Activated naive CD8-positive, alpha-beta T cell treated with anti-CD3 and anti-CD28 coated beads for 36 hours (primary cell): ENCODE measurements at regions not wholly inside any gene's neighbourhood (a gene's known extent, or its start where the extent isn't known, plus 50 kb on each side); places are given as distances from the start of the nearest gene placed in this dataset.
"Not testable (repeated sequence)": the region's sequence is repeated elsewhere in the genome, so short reads cannot be mapped to it uniquely, and the experiment has no call there.

Experiments used
- DNase-seq: peaks from one replicate; pipeline ENCODE4 v3.0.0; 2021
- H3K27ac Mint-ChIP-seq: one replicate; pipeline ENCODE4 v1.8.0; 2022; ENCODE audit warnings: mild to moderate bottlenecking, moderate library complexity, mixed read lengths
- H3K27me3 Mint-ChIP-seq: one replicate; pipeline ENCODE4 v1.8.0; 2022; ENCODE audit warnings: mild to moderate bottlenecking, mixed read lengths
- H3K36me3 Mint-ChIP-seq: one replicate; pipeline ENCODE4 v1.8.0; 2021; ENCODE audit warnings: mild to moderate bottlenecking, mixed read lengths
- H3K4me1 Mint-ChIP-seq: one replicate; pipeline ENCODE4 v1.8.0; 2021; ENCODE audit warnings: mixed read lengths
- H3K4me3 Mint-ChIP-seq: one replicate; pipeline ENCODE4 v1.8.0; 2022; ENCODE audit warnings: mild to moderate bottlenecking, moderate library complexity, mixed read lengths
- H3K9me3 Mint-ChIP-seq: one replicate; pipeline ENCODE4 v1.8.0; 2022; ENCODE audit warnings: mixed read lengths

DNA sequence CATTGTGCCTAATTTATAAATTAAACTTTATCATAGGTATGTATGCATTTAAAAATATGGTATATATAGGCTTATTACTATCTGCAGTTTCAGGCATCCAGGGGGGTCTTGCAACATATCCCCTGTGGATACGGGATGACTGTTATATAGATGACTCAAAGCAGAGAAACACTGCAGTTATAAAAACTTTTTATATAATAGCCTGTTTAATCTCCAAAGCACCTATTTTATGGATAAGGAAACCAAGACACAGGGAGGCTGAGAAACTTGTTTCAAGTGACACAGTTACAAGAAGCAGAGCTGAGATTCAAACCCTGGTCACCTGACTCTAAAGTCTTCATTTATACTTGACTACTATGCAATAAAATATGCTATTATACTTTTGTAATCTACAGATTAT is 897.7 kb downstream of the KCNA4 start:
- Mint-ChIP-seq H3K4me1 (no peaks in the 10 kb centered on the region), H3K4me3 (no peak overlapping the region), H3K36me3 (no peaks in the 10 kb centered on the region), H3K27ac (no peak overlapping the region), H3K27me3 (no peaks in the 10 kb centered on the region), H3K9me3 (peaks cover 2% of the 10 kb centered on the region)
- no peak for DNase-seq

DNA sequence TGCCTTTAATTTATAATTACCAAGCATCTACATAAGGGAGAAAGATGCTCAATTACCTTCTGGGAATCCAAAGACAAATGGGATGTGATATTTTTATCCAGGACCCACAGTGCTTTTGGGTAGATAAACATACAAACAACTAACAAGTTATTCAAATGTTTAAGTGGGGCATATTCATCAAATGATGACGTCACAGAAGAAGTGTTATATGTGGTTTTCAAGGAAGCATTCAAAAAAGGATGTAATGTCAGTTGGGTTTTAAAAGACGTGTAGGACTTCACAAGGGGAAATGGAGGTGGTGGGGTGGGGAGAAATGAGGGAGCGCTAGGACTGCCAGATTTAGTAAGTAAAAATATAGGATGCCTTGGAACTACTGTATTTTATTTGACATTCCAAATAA is 915.9 kb downstream of the KCNA4 start:
- Mint-ChIP-seq H3K9me3 (peaks cover 9% of the 10 kb centered on the region), H3K4me3 (no peak overlapping the region), H3K36me3 (no peaks in the 10 kb centered on the region), H3K4me1 (no peaks in the 10 kb centered on the region), H3K27me3 (no peaks in the 10 kb centered on the region), H3K27ac (no peak overlapping the region)
- DNase-seq: no peak

DNA sequence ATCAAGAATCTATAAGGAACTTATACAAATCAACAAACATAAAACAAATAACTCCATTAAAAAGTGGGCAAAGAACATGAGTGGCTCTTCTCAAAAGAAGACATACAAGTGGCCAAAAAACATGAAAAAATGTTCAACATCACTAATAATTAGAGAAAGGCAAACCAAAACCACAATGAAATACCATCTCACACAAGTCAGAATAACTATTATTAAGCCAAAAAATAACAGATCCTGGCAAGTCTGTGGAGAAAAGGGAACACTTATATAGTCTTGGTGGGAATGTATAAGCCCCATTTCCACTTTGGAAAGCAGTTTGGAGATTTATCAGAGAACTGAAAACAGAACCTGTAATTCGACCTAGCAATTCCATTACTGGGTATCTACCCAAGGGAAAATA is 921.0 kb downstream of the KCNA4 start:
- H3K27me3 Mint-ChIP-seq: no peaks in the 10 kb centered on the region
- peaks cover 2% of the 10 kb centered on the region for H3K9me3 Mint-ChIP-seq
- DNase-seq: no peak
- H3K36me3 Mint-ChIP-seq: no peaks in the 10 kb centered on the region
- H3K4me1 Mint-ChIP-seq: no peaks in the 10 kb centered on the region
- no peak overlapping the region for H3K4me3 Mint-ChIP-seq
- H3K27ac Mint-ChIP-seq: no peak overlapping the region

DNA sequence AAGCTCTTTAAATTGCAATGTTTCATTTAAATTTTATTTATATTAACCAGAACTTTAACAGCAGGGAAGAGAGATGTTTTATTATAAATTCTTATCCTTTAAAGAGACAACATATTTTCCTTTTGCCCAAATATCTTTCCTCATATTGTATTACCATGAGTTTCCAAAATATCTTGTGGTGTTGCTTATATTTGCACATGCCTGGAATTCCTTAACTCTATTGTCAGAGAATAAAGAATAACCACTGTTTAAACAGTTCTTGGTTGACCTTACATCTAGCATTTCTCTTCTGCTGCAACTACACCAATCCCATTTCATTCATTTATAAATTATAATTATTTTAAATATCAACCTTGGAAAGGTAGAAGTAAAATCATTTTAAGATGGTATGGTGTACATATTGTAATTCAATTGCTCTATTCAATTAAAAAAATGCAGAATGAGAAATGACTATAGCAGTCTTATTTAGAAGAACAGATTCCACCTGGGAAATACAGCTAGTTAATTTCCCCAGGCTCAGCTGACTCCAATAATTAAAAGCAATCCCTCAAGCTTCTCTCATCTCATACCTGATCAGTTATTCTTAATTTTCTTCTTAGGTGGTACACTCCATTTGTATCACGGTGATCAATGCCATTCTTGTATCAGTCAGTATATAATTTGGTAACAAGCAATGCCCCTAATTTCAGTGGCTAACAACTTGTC is 923.3 kb downstream of the KCNA4 start:
- H3K9me3 Mint-ChIP-seq: peaks cover 2% of the 10 kb centered on the region
- no peaks in the 10 kb centered on the region for H3K4me1 Mint-ChIP-seq
- H3K27me3 Mint-ChIP-seq: no peaks in the 10 kb centered on the region
- no peak overlapping the region for H3K27ac Mint-ChIP-seq
- no peaks in the 10 kb centered on the region for H3K36me3 Mint-ChIP-seq
- no peak overlapping the region for H3K4me3 Mint-ChIP-seq
- DNase-seq: no peak

DNA sequence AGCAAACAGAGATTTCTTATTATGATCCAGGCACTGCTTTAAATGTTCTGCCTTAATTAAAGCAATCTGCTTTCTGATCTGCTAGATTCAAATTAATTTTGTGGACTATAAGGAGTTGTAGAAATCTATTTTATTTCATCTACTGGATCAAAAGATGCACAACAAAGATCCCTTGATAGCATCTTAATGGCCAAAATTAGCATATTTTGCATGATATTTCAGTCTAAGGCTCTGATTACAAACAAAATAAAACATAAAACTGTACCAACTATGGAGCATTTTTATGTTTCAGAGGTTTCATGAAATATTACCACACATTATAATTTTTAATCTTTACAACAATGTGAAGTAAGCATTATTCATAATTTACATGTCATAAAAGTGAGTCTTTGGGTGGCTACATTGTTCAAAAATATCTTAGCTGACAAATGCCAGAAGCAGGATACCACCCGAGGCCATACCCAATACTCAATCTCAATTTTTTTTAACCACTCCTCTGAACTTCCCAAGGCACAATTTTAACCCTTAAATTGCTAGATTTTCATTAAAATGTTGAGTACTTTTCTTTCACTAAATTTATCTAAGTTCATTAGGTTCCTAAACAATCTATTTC is 929.5 kb downstream of the KCNA4 start:
- DNase-seq: no peak
- no peaks in the 10 kb centered on the region for H3K4me1 Mint-ChIP-seq
- no peak overlapping the region for H3K27ac Mint-ChIP-seq
- no peak overlapping the region for H3K4me3 Mint-ChIP-seq
- no peaks in the 10 kb centered on the region for H3K27me3 Mint-ChIP-seq
- H3K9me3 Mint-ChIP-seq: peaks cover 2% of the 10 kb centered on the region
- H3K36me3 Mint-ChIP-seq: no peaks in the 10 kb centered on the region

DNA sequence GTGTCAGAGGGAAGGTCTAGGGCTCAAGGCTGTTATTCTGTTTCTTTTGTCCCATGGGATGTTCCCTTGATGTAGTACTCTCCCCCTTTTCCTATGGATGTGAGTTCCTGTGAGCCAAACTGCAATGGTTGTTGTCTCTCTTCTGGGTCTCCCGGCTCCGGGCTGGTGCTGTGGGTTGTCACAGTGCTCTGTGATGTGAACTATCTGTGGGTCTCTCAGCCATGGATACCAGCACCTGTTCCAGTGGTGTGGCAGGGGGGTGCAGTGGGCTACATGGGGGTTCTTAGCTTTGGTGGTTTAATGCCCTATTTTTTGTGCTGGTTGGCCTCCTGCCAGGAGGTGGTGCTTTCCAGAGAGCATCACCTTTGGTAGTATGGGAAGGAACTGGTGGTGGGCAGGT is 941.1 kb downstream of the KCNA4 start:
- H3K27ac Mint-ChIP-seq: no peak overlapping the region
- no peaks in the 10 kb centered on the region for H3K4me1 Mint-ChIP-seq
- no peaks in the 10 kb centered on the region for H3K36me3 Mint-ChIP-seq
- no peak for DNase-seq
- peaks cover 27% of the 10 kb centered on the region for H3K9me3 Mint-ChIP-seq
- no peak overlapping the region for H3K4me3 Mint-ChIP-seq
- no peaks in the 10 kb centered on the region for H3K27me3 Mint-ChIP-seq

DNA sequence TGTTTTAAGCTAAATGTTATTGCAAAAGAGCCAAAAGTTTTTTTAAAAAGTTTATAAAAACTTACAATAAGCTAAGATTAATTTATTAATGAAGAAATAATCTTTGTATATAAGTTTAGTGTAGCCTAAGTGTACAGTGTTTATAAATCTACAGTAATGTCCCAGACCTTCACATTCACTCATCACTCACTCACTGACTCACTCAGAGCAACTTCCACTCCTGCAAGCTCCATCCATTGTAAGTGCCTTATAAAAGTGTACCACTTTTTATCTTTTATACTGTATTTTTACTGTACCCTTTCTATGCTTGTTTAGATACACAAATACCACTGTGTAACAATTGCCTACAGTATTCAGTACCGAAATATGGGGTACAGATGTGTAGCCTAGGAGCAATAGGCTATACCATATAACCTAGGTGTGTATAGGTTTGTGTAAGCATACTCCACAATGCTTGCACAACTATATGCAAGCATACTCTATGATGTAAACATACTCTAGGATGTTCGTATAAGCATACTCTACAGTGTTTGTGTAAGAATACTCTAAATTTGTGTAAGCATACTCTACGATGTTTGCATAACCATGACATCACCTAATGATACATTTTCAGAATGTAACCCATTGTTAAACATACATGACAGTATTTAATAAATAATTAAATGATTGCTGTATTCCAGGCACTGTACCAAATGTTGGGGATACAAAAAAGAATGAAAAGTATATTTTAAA is 953.0 kb downstream of the KCNA4 start:
- peaks cover 13% of the 10 kb centered on the region for H3K9me3 Mint-ChIP-seq
- no peaks in the 10 kb centered on the region for H3K4me1 Mint-ChIP-seq
- H3K36me3 Mint-ChIP-seq: no peaks in the 10 kb centered on the region
- no peak overlapping the region for H3K4me3 Mint-ChIP-seq
- H3K27ac Mint-ChIP-seq: no peak overlapping the region
- no peak for DNase-seq
- no peaks in the 10 kb centered on the region for H3K27me3 Mint-ChIP-seq

DNA sequence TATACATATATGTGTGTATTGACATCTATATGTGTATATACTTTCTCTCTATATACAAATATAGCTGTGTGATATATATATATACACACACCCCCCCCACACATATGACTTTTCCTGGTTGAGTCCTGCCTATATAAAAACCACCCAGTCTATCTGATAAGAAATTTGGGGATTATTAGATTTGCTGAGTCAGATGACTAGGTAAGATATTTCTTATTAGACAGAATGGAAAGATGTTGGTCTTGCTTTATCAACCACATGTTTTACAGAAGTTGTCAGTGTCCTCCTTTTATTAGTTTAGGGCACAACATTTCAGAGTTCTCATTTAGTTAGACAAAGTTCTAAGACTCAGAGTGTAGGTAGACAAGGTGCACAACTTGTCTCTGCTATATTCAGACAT is 953.3 kb downstream of the METTL15 start:
- H3K4me3 Mint-ChIP-seq: no peak overlapping the region
- H3K4me1 Mint-ChIP-seq: no peaks in the 10 kb centered on the region
- no peak overlapping the region for H3K27ac Mint-ChIP-seq
- no peak for DNase-seq
- no peaks in the 10 kb centered on the region for H3K27me3 Mint-ChIP-seq
- H3K9me3 Mint-ChIP-seq: peaks cover 9% of the 10 kb centered on the region
- H3K36me3 Mint-ChIP-seq: no peaks in the 10 kb centered on the region

DNA sequence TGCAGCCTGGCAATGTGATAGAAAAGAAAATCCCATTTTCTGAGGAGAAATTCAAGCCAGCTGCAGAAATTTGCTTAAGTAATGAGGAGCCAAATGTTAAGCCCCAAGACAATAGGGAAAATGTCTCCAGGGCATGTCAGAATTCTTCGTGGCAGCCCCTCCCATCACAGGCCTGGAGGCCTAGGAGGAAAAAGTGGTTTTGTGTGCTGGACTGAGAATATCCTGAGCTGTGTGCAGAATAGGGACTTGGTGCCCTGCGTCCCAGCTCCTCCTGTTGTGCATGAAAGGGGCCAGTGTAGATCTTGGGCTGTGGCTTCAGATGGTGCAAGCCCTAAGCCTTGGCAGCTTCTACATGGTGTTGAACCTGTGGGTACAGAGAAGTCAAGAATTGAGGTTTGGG is 948.3 kb downstream of the METTL15 start:
- not testable (repeated sequence) for H3K4me1 Mint-ChIP-seq, H3K36me3 Mint-ChIP-seq, H3K27ac Mint-ChIP-seq, DNase-seq, H3K27me3 Mint-ChIP-seq, H3K4me3 Mint-ChIP-seq
- peaks cover 17% of the 10 kb centered on the region for H3K9me3 Mint-ChIP-seq

DNA sequence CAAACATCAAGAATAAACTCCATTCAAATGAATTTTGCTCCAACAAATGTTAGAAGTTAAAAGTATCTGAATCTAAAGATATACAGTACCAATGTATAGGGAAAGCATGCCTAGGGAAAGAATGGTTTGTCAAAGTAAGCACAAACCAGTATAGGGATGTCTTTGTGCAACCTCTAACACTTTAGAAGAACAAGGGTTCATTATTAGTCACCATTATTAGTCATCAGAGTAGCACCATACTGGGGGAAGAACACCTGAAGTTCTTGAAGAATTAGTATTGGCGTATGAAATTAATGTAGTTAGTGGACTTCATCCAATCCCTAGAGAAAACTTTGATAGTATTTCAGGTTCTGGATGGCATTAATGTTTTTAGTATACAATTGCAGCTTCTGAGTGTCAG is 943.7 kb downstream of the METTL15 start:
- Mint-ChIP-seq H3K36me3 (no peaks in the 10 kb centered on the region), H3K9me3 (peaks cover 16% of the 10 kb centered on the region), H3K4me1 (no peaks in the 10 kb centered on the region), H3K27me3 (no peaks in the 10 kb centered on the region), H3K4me3 (no peak overlapping the region), H3K27ac (no peak overlapping the region)
- no peak for DNase-seq

DNA sequence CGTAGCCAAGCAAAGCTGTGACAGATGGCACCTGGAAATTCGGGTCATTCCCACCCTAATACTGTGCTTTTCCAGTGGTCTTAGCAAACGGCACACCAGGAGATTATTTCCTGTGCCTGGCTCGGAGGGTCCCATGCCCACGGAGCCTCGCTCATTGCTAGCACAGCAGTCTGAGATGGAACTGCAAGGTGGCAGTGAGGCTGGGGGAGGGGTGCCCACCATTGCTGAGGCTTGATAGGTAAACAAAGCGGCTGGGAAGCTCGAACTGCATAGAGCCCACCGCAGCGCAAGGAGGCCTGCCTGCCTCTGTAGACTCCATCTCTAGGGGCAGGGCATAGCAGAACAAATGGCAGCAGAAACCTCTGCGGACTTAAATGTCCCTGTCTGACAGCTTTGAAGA is 942.8 kb downstream of the METTL15 start:
- not testable (repeated sequence) for DNase-seq, H3K36me3 Mint-ChIP-seq, H3K27ac Mint-ChIP-seq, H3K4me1 Mint-ChIP-seq, H3K27me3 Mint-ChIP-seq, H3K4me3 Mint-ChIP-seq
- H3K9me3 Mint-ChIP-seq: peaks cover 16% of the 10 kb centered on the region

DNA sequence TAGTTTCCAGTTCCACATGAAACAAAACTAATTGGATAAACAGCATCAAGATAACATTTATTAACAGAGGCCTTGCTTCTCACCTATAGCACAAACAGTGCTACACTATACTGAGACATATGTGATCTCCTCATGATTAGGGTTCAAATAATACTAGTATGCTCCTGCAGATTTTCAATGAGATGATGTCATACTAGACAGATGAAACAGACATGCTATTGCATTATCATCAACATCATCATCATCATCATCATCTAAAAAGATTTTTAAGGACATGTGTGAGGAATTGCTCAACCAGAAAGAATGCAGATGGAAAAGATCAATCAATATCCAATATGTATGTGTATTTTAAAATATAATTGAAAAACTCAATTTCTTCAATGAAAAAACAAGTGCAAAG is 932.3 kb downstream of the METTL15 start:
- H3K27ac Mint-ChIP-seq: no peak overlapping the region
- peaks cover 2% of the 10 kb centered on the region for H3K9me3 Mint-ChIP-seq
- H3K36me3 Mint-ChIP-seq: no peaks in the 10 kb centered on the region
- no peak for DNase-seq
- no peaks in the 10 kb centered on the region for H3K4me1 Mint-ChIP-seq
- H3K4me3 Mint-ChIP-seq: no peak overlapping the region
- H3K27me3 Mint-ChIP-seq: no peaks in the 10 kb centered on the region

DNA sequence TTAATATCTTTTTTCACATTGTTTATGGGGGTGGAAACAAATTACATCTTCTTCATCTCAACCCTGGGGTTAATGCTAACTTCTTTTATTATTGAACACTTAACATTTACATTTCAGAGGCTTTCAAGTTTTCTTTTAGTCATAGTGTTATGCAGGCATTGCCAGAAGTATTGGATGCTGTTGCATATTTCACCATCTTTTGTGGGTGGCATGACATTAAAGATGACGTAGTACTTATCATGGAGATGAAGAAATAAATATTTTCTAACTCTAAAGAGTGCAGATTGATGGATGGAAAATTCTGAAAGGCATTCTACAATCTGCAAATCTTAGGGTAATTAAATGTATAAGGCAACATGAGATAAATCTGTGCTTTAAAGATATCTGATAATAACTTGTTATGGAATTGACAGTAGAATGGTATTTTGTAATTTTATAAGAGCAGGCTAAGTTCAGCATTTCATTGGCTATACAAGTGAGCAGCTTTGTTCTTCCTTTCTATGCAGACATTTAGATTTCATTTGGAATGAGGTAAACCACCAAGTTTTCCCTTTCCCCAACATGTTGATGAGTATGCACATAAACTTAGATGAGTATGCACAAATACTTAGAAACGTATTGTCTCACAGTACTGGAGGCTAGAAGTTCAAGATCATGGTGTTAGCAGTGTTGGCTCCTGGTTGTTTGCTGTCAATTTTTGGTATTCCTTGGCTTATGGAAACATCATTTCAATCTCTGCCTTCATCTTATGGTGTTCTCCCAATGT is 924.4 kb downstream of the METTL15 start:
- Mint-ChIP-seq H3K9me3 (peaks cover 14% of the 10 kb centered on the region), H3K4me1 (no peaks in the 10 kb centered on the region), H3K27ac (no peak overlapping the region), H3K4me3 (no peak overlapping the region), H3K27me3 (no peaks in the 10 kb centered on the region), H3K36me3 (no peaks in the 10 kb centered on the region)
- DNase-seq: no peak

DNA sequence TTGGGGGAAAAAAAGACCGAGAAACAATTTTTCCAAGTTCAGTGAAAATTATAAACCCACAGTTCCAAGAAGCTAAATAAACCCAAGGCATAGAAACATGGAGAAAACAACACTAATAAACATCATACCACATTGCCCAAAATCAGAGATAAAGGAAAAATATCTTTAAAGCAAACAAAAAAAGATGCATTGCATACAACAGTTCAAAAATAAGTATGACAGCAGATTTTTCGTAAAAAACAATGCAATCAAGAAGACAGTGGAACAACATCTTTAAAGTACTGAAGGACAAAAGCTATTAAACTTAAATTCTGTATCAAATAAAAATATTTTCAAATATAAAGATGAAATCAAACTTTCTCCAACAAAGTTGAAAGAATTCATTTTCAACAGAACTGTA is 921.3 kb downstream of the METTL15 start:
- H3K4me3 Mint-ChIP-seq: no peak overlapping the region
- no peak overlapping the region for H3K27ac Mint-ChIP-seq
- H3K27me3 Mint-ChIP-seq: no peaks in the 10 kb centered on the region
- H3K4me1 Mint-ChIP-seq: no peaks in the 10 kb centered on the region
- peaks cover 18% of the 10 kb centered on the region for H3K9me3 Mint-ChIP-seq
- H3K36me3 Mint-ChIP-seq: no peaks in the 10 kb centered on the region
- no peak for DNase-seq

DNA sequence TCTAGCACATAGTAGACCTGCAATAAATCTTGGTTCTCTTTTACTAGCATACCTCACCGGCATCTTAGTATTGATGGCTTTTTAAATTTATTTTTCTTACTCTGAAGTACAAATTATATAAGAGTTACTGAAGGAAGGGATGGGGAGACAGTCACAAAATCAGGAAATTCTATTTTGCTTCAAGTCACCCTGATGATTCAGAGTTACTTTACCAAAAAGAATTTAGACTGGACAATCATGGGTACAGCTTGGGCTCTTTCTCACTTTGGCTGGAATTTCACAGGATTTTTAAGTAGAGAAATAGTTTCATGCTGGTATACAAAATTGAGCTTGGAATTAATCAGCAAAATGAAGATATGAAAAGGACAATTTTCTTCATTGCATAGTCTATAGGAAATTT is 919.2 kb downstream of the METTL15 start:
- DNase-seq: no peak
- Mint-ChIP-seq H3K36me3 (no peaks in the 10 kb centered on the region), H3K4me3 (no peak overlapping the region), H3K27ac (no peak overlapping the region), H3K4me1 (no peaks in the 10 kb centered on the region), H3K27me3 (no peaks in the 10 kb centered on the region), H3K9me3 (peaks cover 15% of the 10 kb centered on the region)
